GM12892 (cell line): ENCODE measurements at regions not wholly inside any gene's neighbourhood (a gene's known extent, or its start where the extent isn't known, plus 50 kb on each side); places are given as distances from the start of the nearest gene placed in this dataset.
"Not testable (repeated sequence)": the region's sequence is repeated elsewhere in the genome, so short reads cannot be mapped to it uniquely, and the experiment has no call there.

ENCODE experiments used
- POLR2A ChIP-seq: IDR thresholded peaks from 2 replicates; pipeline ENCODE4 v1.6.1; 2011; ENCODE audit warnings: low read depth, low read length, control low read depth
- POLR2AphosphoS5 ChIP-seq: IDR thresholded peaks from 2 replicates; pipeline ENCODE4 v1.6.1; 2011; ENCODE audit warnings: low read depth, low read length, control low read depth

GRCh38 chr2:48201435-48201834, 113.0 kb upstream of the FOXN2 start:
- not testable (repeated sequence) for TF ChIP-seq POLR2A, POLR2AphosphoS5
